Non-pigmented ciliary epithelial cell (primary cell): ENCODE measurements at regions not wholly inside any gene's neighbourhood (a gene's known extent, or its start where the extent isn't known, plus 50 kb on each side); places are given as distances from the start of the nearest gene placed in this dataset.

Experiments
- DNase-seq: peaks from one replicate; pipeline ENCODE4 v3.0.0-alpha.2; 2010; ENCODE audit warnings: low read depth

GRCh38 chr5:56459394-56460194 is 226.5 kb upstream of the ANKRD55 start:
- DNase-seq, result no peak

- no peak for DNase-seq
Measured at GRCh38 chr5:56457887-56458812, 225.0 kb upstream of the ANKRD55 start.

DNA sequence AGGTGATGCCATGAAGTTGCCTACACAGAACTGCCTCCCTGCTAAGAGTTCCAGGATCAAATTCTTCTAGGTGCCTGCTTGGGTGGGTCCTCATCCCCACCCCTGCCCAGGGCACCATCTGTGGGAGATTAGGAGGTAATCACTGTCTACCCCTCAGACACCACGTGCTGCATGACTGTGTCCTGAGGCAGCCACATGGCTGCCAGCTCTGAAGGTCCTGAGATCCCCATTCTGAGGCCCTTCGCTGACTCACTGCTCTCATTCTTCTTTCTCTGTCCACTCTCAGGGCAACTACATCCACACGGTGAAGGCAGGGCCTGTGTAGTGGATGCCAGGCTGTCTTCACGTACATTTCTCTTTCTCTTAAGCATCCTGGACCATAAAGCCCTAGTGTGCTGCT is 222.9 kb upstream of the ANKRD55 start:
- no peak for DNase-seq

GRCh38 chr5:56455417-56455816 is 222.3 kb upstream of the ANKRD55 start:
- DNase-seq, result no peak

DNA sequence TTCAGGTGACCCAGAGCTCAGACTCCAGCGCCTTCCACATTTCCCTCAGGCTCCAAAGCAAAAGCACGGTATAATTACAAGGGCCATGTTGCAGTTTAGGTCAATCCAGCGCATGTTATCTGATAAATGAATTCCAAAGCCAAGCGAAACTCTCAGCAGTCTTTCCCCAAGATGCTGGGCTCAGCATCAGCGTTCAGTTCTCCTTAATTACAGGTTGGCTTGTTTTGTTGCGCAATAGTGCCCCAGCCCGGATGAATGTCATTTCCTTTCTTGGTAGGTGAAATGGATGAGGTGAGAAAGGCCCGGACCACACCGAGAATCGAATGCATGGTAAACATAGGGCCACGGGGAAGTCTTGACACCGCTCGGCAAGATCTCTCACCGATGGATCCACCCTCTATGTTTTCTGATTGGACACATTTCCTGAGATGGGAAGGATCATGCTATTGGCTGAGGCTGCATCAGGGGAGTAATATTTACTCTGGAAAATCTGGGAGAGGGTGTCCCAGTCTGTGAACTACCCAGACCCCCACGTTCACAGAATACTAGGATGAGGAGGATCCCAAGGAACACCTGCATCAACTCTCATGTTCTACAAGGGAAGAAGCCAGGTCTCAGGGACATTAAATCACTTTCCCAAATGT is 221.2 kb upstream of the ANKRD55 start:
- no peak for DNase-seq

DNA sequence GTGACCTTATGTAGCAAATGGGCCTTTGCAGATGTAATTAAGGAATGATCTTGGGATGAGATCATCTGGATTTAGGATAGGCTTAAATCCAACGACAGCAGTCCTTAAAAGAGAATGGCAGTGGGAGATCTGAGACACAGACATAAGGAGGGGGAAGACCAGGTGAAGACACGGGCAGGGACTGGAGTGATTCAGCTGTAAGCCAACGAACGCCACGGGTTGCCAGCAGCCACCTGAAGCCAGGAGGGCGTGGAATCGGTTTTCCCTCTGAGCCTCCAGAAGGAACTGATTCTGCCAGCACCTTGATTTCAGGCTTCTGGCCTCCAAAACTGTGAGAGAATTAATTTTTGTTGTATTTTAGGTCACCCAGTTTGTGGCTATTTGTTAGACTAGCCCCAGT is 218.6 kb upstream of the ANKRD55 start:
- no peak for DNase-seq

DNA sequence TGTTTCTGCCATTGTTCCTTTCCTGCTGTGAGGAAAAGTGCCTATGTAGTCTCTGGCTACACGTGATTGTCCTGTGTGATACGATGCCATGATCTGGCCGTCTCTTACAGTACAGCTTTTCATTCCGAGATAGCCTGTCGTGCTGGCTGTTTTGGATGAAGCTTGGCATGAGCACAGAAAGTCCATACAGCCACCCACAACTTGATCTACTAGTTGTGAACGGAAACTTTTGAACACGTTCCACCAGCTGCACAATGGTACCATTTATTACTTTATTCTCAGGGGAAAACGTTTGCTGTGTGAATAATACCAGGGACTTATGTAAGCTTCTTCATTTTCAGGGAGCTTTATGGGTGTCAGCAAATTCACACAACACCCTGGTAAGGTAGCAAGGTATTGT is 217.6 kb upstream of the ANKRD55 start:
- no peak for DNase-seq

DNA sequence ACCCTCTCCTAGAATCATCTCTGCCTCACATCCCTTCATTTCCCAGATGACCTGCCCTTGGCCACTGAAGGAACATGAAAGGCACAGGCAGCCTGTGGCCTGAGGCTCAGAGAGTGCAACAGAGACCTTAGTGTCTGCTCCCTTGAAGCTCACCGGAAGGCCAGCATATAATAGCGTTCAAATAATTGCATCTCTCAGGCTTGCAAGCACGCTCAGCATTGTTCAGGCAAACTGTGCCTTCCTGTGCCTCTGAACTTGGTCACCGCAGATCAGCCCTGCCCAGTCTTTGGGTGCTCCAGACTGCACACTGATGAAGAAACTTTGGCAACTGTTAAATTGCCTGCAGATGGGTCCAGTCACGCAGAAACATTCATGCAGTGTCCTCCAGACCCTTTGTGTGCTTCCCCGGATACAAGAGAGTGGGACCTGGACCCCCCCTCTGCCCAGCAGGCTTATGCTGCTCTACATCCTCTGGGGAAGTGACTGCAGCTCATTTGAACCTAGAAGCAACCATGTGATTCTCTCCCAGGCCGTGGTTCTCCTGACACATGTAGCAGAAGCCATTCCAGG is 216.0 kb upstream of the ANKRD55 start:
- DNase-seq, result no peak

GRCh38 chr5:56447656-56448055 is 214.5 kb upstream of the ANKRD55 start:
- DNase-seq, result no peak

DNA sequence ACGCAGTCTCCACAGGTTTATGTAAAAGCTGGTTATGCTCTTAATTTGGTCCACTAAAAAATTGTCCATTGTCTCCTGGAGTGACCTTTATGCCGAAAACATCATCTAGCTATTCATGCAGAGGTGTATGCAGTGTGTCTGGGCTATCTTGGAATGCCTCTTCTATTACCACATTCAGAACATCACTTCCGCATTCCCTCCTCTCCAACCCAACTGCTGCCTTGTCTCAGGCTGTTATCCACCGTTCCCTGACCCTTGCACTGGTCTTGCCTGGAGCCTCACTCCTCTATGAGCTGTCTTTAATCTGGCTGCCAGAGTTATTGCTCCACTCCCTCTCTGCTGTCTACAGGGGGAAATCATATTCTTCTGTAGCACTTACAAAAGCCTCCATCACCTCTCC is 214.1 kb upstream of the ANKRD55 start:
- no peak for DNase-seq

- no peak for DNase-seq
Measured at GRCh38 chr5:56446728-56447127, 213.6 kb upstream of the ANKRD55 start.

DNA sequence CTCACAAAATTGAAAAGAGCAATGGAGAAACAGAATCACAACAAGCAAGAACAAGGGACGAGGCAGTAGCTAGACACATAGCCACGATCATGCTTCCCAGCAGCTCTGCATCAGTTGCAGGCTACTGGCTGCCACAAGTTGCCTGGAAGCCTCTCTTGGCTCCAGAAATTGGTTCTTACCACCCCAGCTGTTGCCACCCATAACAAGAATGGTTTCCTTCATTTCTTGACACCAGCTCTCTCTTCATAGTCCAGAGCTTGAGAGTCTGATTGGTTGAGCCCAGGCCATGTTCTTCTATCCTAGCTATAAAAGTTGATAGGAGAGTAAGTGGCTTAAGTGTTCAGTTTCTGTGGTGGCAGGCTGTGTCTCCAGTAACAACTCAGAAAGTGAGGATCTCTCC is 210.7 kb upstream of the ANKRD55 start:
- no peak for DNase-seq

DNA sequence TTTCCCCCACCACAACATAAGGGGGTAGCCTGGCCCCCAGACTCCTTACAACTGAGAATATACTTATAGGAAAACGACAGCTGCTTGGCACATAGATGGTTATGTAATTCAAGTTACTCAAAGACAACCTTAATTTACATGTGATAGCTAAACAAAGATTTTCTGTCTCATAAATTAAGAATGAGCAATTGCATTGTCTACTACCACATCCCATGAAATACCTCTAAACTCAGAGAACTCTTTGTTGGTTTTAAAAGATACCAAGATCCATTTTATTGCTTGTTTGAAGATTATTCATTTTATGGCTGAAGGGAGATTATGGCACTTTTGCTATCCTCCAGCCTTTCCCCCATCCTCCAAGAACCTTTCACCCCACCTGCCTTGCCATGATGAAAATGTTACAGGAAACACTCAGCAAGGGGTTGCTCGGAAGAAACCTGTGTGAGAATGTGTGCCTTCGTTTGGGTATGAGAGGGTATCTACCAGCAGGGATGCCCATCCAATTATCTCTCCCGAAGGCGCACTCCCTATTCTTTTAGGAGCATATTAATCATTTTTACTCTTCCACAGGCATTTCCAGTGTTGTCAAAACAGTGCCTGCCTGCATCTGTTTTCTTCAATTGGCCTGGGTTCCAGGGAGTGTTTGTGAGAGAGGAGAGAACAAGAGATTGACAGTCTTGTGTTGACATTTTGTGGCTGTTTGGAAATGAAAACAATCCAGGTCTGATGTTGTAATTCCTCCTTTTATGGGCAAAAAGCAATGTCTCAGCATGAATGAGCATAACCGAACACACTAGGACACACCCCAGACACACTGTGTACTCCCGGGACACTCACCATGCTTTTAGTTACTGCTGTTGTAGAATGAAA is 208.0 kb upstream of the ANKRD55 start:
- DNase-seq, result peak; percentile 59

GRCh38 chr5:56434986-56435385 is 201.9 kb upstream of the ANKRD55 start:
- no peak for DNase-seq

DNA sequence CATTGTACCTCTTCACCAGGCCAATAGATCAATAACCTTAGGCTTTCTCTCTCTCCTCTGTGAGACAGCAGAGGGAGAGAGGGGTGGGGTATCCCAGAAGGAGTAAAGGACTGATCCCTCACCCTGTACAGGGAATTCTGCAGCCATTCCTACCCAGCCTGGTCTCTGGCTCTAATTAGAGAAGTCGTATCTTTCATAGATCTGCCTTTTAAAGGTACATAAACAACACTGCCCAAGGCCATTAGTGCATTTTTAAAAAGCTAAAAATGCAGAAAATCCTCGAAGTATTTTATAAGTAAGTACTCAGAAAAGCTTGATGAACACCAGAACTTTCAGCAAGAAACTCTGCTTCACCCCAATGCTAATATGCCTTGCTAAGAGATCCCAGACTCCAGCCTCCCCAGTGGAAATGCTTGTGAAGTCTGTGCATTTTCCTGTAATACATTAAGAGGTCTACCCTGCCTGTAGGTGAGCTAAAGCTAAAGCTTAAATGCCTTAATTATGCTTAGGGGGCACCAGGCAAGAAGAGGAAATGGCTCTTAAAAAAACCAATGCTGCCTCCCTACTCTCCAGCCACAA is 200.0 kb upstream of the ANKRD55 start:
- no peak for DNase-seq

- DNase-seq, result no peak
Measured at GRCh38 chr5:56432321-56432720, 199.2 kb upstream of the ANKRD55 start.

DNA sequence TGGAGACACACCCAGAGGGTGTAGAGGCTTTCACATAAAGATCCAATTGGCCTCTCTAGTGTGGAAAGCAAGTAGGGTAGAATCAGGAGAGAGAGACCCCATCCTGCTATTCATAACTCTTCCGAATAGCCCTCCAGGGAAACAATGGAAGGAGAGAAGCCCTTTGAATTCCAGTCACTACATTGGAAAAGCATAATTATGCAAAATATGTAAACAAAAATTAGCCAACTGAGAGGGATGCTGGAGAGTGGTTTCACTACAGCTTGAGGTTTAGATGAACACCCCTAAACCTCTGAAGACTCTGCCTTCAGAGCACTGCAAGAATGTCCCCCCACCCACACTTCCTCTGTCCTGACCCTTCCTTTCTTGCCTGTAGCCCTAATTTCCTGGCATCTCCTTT is 197.3 kb upstream of the ANKRD55 start:
- DNase-seq, result no peak

GRCh38 chr5:56429110-56429561 is 196.0 kb upstream of the ANKRD55 start:
- no peak for DNase-seq

DNA sequence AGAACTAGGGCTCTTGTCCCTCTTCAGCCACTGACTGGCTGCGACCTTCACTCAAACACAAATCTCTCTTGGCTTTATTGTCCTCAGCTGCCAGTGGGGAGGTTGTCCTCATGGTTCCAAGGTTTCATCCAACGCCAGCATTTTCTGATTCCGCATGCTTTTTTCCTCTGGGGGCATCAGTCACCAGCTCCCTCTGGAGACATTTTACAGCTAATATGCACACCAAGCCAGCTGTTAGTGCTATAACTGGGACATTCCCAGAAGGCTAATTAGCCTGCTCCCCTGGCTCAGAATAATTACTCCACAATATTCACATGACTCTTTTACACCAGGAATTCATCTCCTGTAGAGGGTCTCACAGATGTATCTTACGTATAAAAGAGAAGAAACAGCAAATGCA is 193.6 kb upstream of the ANKRD55 start:
- no peak for DNase-seq

GRCh38 chr5:56422076-56422762 is 189.1 kb upstream of the ANKRD55 start:
- no peak for DNase-seq
